HG02798 (cell line): ENCODE measurements at regions not wholly inside any gene's neighbourhood (a gene's known extent, or its start where the extent isn't known, plus 50 kb on each side); places are given as distances from the start of the nearest gene placed in this dataset.

Experiments used
- ATAC-seq: cut with Tn5 transposase; IDR thresholded peaks from one replicate; pipeline ENCODE4 v1.9.1; 2021; ENCODE audit warnings: mild to moderate bottlenecking; ENCODE audit not compliant: unreplicated experiment, poor library complexity

- no peak for ATAC-seq
These were observed 106.8 kb downstream of the SEMA6D start for GRCh38 chr15:47824147-47824546.

GRCh38 chr15:47829667-47830066, 112.4 kb downstream of the SEMA6D start:
- ATAC-seq = no peak

- no peak for ATAC-seq
These were observed 116.8 kb downstream of the SEMA6D start for GRCh38 chr15:47834093-47834492.

GRCh38 chr15:47839233-47839825, 122.0 kb downstream of the SEMA6D start:
- ATAC-seq = no peak

DNA sequence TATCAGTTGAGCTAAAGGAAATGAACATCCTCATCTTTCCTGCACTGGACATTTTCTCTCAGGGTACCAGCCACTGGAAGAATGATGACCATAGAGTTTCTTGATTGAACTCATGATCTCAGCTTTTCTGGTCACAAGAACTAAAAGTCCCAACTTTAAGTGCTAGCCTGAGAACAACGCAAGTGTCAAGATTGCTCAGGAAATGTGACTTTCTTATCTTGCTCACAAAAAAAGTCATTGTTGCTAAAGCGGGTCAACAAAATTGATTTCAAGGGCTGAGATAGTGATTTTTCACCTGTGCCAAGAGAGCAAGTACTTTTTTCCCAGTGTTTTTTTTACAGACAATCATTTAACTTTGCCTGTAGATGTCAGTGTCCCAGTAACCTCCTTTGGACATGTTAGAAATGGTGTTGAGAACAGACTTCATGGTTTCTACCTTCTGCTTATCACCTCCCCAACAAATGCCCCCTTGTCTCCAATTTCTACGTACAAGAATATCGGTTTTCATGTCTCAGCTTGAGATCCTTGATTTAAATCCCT, 125.9 kb downstream of the SEMA6D start:
- ATAC-seq = no peak

GRCh38 chr15:47844437-47844836, 127.1 kb downstream of the SEMA6D start:
- no peak for ATAC-seq

- no peak for ATAC-seq
These were observed 129.0 kb downstream of the SEMA6D start for GRCh38 chr15:47846128-47846868.

DNA sequence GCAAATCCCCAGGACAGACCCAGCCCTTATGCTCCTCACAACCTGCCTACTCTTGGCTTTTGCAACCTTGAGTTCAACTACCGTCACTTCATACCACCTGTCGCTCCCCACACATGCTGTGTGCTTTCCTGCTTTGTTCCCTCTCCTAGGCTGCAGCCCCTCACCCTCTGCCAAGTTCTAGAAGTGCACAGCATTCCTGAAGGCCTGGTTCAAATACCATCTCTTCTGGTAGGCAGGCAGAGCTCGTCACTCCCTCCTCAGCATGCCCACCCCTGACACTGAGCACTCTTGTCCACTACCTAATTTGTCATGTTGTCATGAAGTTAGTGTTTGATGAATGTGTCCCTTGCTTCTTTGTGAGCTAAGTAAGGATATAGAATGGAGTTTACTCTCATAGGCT, 129.6 kb downstream of the SEMA6D start:
- ATAC-seq = no peak

DNA sequence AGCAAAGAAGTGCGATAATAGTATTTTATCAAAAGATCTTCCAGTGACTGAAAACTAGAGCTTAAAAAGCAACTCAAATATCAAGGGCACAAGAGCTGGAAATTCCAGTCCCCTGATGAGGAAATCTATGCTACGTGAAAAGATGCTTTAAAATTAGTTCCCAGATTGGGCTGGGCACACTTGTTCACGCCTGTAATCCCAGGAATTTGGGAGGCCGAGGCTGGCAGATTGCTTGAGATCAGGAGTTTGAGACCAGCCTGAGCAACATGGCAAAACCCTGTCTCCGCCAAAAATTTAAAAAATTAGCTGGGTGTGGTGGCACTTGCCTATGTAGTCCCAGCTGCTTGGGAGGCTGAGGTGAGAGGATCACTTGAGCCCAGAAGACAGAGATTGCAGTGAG, 138.8 kb downstream of the SEMA6D start:
- no peak for ATAC-seq

GRCh38 chr15:47857014-47857775, 139.9 kb downstream of the SEMA6D start:
- ATAC-seq = no peak

DNA sequence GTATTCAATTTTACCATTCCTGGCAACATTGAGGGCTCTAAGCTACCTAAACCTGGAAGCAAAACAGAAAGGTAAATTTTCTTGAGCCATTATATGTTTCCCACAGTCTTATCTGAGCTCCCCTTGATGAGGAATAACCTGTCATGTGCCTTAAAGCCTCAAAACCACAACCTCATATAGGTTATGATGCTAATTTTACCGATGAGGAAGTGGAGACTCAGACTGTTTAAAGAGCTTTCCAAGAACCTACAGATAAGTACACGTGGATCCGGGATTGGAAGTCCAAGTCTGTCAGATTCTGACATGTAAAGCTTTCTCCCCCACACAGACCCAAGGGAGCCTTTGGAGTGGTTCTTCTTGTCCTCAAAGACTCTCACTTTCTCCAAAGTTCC, 140.5 kb downstream of the SEMA6D start:
- ATAC-seq = no peak

DNA sequence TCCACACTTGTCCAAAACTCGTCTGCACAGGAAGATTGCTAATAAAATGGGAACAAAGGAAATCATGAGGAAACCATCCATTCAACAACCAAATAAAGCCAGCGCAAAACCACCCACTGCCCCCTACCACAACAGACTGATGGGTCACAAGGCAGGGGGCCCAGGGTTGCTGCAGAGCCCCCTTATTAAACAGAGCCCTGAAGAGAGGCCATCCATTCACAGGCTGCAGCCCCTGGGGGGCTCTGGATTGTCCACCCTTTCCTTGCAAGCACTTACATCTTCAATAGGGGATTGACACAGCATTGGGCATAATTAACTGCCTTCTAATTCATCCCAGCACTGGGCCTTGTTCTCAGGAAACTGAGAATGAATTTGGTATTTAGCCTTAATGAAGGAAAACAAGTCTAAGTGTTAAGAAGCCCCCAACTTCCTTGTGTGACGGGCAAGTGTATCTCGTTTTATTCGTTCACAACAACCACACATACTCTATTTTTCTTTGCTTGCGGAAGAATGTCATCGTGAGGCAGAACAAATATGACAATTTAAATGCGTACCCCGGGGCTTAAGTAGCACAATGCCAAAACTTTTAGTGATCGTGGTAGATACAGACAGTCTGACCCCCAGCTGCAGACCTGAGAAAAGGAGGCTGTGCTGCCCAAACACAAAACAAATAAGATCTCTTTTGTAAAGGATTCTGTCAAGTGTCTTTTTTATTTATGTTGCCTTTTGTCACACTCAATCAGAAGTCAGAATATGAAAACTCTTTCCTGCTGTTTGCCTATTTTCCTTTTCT, 144.0 kb downstream of the SEMA6D start:
- ATAC-seq = no peak

- no peak for ATAC-seq
These were observed 145.1 kb downstream of the SEMA6D start for GRCh38 chr15:47862402-47862801.

DNA sequence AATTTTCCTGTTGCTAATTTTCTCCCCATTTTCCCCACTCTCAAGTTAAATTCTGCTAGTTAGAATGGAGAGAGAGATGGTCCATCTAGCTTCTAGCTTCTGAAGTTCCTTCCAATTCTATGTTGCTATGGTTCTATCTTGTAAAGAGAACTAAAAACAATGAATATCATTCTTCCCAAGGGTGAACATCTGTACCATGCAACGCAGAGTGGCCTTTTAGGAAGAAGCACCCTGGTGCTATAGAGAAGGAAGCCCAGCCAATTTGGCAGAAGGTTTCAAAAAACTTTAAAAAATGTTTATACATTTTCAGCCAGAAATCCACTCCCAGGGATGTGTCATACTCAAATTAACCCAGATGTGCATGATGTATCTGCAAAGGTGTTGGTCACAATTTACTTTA, 149.1 kb downstream of the SEMA6D start:
- no peak for ATAC-seq

DNA sequence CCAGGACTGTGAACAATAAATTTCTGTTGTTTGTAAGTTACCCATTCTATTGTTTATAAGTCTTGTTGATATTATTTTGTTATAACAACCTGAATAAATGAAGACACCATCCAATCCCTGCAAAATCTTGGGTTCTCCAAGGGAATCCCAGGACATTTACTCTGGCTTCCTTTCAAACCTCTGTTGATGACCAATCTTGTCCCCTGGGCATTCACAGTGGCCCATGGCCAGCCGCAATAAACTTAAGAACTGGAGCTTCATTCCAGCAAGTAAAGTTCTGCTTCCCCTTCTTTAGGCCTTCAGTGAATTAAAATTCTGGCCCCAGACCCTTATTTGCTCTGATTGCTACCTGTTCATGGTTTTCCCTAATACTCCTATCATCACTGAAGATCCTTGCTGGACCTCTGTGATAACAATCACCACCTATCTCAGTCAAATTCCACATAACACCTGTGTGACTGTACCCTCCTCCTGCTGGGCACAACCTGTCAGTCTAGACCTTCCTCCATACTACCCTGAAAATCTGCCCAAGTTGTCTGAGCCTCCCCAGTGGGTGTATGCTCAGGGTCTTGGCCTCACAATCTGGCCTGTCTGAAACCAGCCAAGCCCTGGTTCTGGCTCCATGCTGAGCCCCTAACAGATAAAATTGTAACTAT, 153.1 kb downstream of the SEMA6D start:
- no peak for ATAC-seq

DNA sequence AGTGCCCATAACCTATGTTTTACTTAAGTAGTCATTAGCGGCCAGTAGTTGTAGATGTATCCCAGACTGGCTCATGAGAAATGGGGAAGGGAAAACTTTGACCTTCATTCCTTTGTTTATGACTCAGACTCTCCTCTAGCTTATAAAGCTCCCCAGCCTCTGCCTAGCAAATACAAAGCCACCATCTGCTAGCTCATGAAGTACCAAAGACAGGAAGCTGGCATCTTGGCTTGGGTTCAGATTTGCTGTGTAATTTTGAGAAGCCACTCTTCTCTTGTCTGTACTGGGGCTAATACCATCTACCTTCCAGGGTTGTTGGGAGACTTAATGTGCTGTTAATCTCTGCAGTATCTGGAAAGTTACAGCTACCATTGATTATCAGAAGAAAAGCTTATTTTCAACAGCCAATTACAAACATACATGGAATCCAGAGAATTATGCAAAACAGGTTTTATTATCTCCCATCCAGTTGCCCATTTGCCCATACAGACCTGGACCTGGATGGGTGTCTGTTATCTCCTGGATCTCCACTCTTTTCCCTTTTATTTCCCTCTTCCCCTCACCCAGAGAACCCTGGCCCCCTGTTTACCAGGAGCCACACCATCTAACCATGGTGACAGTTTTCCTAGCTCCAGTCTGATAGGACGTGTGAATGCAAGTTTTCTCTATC, 153.8 kb downstream of the SEMA6D start:
- ATAC-seq = no peak

GRCh38 chr15:47872208-47872607, 154.9 kb downstream of the SEMA6D start:
- ATAC-seq = no peak

- no peak for ATAC-seq
These were observed 155.6 kb downstream of the SEMA6D start for GRCh38 chr15:47872869-47873432.

DNA sequence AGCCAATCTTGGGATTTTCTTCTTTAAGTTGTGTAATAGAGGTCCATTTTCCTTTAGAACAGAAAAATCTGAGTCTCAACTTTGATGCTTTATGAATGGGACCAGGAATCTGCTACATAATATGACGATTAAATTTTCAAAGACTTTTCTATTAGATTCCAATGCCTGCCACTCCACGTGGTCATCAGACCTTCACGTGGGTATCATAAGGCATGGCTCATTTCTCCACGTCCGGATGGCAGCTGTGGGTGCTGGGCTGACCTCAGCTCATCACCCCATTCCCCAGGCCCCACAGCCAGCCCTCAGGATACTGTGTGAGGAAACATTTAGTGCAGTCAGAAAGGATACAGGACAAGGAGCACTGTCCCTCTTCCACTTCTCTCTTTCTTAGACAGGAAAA, 159.7 kb downstream of the SEMA6D start:
- no peak for ATAC-seq
